Ishikawa (cell line): ENCODE measurements at regions not wholly inside any gene's neighbourhood (a gene's known extent, or its start where the extent isn't known, plus 50 kb on each side); places are given as distances from the start of the nearest gene placed in this dataset.

ENCODE experiments used
- FOXM1 ChIP-seq: IDR thresholded peaks from 2 replicates; pipeline ENCODE4 v1.6.1; 2012; ENCODE audit warnings: low read depth, borderline replicate concordance
- REST ChIP-seq: IDR thresholded peaks from 2 replicates; pipeline ENCODE4 v1.6.1; 2012; ENCODE audit warnings: low read depth, mild to moderate bottlenecking

GRCh38 chr22:22151308-22151707, 93.3 kb upstream of the VPREB1 start:
- no peak for TF ChIP-seq REST
- TF ChIP-seq FOXM1 = no peak
